ENCODE measurements at regions not wholly inside any gene's neighbourhood (a gene's known extent, or its start where the extent isn't known, plus 50 kb on each side); places are given as distances from the start of the nearest gene placed in this dataset.
"Not testable (repeated sequence)": the region's sequence is repeated elsewhere in the genome, so short reads cannot be mapped to it uniquely, and the experiment has no call there.

DNA sequence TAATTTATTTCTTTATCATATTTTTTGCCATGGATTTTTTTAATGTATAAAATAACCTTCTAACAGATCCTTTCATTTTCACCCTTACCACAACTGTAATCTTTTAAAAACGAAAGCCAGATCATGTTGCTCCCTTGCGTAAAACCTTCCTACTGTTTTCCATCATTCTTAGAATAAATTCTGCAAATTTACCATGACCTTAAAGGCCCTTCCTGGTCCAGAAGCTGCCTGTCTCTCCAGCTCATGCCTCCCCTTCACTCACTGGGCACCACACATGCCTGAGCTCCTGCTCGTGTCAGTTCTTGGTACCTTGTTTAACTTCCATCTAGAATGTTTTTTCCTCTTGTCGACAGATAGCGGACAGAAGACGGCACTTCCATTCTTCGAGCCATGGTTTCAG is 245.0 kb upstream of the CDH5 start:
- no peak for FAIRE-seq

DNA sequence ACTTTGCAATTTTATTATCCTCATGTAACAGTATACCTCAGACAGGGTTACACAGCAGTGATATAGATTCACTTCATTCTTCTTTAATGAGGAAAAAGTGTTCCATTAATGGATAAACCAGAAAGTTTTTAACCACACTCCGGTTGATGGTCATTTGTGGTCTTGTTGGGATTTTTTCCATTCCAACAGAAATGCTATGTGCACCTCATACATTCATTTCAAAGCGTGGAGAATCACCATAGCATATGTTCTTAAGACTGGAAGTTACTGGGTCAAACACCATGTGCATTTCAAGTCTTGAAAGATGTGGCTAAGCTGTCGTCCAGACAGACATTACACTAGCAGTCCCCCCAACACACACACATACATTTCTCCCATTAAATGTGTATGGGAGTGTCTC is 245.8 kb upstream of the CDH5 start:
- no peak for FAIRE-seq
- no peak for DNase-seq (ENCODE audit: insufficient read length, low spot score)

More for the DNA sequence above, 245.0 kb upstream of the CDH5 start:
- no peak for DNase-seq (ENCODE audit: insufficient read length, low spot score)

GRCh38 chr16:66116163-66117002 is 250.1 kb upstream of the CDH5 start:
- DNase-seq (ENCODE audit: insufficient read length, low spot score) (no peak), FAIRE-seq (no peak)

DNA sequence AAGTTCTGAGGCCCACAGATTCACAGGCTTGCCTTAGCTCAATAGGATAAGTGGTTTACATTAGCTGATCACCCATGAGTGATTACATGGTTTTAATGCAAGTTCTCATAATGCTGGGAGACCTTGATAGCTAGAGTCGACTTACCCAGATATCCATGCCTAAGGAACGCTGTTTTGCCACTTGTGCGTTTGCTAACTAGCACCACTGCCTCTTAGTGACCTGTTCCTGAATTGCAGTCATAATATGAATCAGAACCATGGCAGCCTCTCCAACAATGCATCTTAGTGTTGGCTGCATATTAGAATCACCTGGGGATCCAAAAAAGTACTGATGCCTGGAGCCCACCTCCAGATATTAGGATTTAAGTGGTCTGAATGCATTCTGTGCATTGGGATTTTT is 251.1 kb upstream of the CDH5 start:
- no peak for FAIRE-seq
- no peak for DNase-seq (ENCODE audit: insufficient read length, low spot score)

- FAIRE-seq (no peak), DNase-seq (ENCODE audit: insufficient read length, low spot score) (no peak)
These were observed 253.3 kb upstream of the CDH5 start for GRCh38 chr16:66113223-66113622.

DNA sequence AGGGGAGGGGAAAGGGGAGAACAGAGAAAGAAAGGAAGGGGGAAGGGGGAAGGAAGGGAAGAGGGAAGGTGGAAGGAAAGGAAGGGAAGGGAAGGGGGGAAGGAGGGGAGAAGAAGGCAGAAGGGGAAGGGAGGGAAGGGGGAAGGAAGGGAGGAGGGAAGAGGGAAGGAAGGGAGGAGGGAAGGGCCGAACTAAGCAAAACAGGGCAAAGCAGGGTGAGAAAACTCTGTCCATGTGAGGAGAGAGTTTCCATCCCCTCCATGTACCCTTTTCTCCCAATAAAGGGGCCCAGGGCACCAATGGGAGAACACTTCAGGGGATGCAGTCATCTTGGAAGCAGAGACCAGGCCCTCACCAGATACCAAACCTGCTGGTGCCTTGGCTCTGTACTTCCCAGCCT is 256.8 kb upstream of the CDH5 start:
- DNase-seq (ENCODE audit: insufficient read length, low spot score): no peak
- no peak for FAIRE-seq

DNA sequence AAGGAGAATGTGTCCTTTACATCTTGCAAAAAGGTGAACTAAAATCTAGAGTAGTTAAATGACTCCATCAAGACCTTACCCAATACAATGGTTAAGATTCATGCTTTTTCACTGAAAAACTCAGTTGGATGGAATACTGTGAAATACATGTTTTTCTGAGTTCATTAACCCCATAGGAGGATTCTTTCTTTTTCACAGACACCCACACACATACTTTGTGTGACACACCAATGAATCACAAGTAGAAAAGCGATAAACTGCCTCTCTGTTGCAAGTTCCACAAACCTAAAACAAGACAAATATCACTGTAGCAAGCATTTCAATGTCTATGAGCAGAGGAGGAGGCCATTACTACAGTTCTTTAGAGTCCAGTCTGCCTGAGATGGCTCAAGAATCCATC is 258.8 kb upstream of the CDH5 start:
- no peak for DNase-seq (ENCODE audit: insufficient read length, low spot score)

GRCh38 chr16:66103211-66103610 is 263.3 kb upstream of the CDH5 start:
- DNase-seq (ENCODE audit: insufficient read length, low spot score): no peak
- no peak for FAIRE-seq

More for the DNA sequence above, 258.8 kb upstream of the CDH5 start:
- no peak for FAIRE-seq

- DNase-seq (ENCODE audit: insufficient read length, low spot score) (no peak), FAIRE-seq (no peak)
These were observed 267.2 kb upstream of the CDH5 start for GRCh38 chr16:66099306-66099705.

DNA sequence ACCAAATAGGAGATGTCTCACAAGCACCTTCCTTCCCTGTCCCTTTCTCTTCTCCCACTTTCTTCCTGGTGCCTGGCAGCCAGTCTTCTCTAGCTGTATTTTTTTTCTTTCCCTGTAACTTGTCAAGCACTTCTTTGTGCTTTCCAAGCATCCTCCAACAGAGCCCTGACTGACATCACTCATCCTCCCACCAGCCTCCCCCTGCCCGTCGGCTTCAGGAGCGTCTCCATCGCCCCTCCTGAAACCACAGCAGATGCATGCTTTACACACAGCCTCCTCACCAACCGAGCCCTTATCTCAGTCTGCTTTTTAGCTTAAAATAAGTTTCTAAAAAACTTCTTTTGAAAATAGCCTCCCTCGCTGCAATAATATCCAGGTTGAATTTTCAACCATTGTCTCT is 268.7 kb upstream of the CDH5 start:
- no peak for DNase-seq (ENCODE audit: insufficient read length, low spot score)
- no peak for FAIRE-seq

DNA sequence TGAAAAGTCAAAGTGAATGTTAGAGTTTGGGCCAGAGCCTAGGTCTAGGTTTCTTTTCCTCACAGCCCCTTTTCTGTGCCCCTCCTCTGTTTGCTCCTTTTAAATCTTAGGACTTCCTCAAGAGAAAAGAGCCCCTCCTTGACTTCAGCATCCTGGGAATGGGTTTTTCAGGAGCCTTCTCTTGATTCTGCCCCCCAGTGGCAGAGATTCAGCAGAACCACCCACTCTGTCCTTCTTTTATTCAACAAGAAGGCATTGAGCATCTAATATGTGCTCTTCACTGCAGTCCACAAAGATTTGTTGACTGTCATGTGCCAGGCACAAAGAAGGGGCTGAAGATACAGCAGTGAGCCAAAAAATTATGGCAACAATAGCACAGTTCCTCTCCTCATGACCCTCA is 270.8 kb upstream of the CDH5 start:
- FAIRE-seq: no peak
- DNase-seq (ENCODE audit: insufficient read length, low spot score): no peak

DNA sequence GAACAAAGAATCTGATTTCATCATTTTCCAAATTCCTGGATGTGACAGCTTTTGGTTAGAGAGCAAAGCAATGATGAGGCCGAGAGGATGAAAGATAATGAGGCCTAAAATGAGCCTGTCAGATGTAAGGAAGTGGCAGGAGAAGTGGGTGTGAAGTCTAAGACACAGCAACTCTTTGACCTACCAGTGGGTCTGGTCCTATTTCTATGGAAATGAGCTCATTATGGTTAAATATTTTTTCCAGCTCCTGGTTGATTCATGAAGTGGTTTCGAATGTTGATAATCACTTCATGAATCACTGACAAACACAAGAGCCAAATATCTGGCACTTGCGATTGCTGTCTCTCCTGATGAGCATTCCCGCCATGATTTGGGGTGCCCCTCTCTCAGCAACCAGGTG is 273.3 kb upstream of the CDH5 start:
- FAIRE-seq (no peak), DNase-seq (ENCODE audit: insufficient read length, low spot score) (no peak)

DNA sequence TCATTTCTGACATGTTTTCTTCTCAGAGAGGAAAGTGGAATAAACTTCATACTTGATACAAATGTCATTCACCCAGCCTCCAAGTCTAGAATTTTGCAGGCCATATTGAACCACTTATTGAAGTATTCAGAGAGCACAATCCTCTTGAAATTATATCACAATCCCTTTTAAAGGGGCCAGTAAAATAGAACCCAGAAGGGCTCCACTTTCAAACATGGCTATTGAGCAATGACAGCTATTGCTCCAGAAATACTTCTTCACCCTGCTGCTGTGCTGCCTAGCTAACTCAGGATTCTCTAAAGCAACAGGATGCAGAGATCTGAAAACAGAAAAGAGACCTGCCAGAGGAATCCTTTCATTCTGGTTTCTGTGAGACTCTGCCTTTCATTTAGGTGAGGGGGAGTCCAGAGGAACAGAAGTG is 275.0 kb upstream of the CDH5 start:
- DNase-seq (ENCODE audit: insufficient read length, low spot score) (no peak), FAIRE-seq (no peak)

DNA sequence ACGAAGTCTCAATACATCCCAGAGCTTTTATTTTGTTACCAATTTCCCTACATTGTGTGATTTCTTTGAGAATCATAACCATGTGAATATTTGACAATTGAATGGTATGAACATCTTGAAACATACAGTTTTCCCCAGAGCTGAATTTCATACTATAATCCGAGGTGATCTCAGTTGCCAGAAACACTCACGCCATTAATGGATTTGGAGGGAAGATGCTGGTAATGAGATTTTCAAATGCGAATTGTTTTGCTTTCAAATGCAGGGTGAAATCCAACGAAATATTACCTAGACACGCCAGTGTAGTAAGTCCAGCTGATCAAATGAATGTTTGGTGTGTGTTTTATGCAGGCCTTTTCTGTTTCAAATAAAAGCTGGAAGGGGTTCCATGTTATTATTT is 277.8 kb upstream of the CDH5 start:
- FAIRE-seq (no peak), DNase-seq (ENCODE audit: insufficient read length, low spot score) (no peak)

DNA sequence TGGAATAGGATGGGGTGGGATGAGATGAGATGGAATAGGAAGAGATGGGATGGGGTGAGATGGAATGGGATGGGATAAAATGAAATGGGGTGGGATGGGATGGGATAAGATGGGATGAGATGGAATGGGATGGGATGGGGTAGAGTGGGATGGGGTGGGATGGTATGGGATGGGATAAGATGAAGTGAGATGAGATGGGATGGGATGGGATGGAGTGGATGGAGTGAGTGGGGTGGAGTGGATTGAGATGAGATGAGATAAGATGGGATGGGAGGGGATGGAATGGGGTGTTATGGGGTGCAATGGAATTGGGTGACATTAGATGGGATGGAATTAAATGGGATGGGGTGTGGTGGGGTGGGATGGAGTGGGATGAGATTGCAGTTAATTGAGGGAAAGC is 279.2 kb upstream of the CDH5 start:
- no peak for DNase-seq (ENCODE audit: insufficient read length, low spot score)
- no peak for FAIRE-seq

- FAIRE-seq (no peak), DNase-seq (ENCODE audit: insufficient read length, low spot score) (no peak)
These were observed 280.8 kb upstream of the CDH5 start for GRCh38 chr16:66085651-66086050.

DNA sequence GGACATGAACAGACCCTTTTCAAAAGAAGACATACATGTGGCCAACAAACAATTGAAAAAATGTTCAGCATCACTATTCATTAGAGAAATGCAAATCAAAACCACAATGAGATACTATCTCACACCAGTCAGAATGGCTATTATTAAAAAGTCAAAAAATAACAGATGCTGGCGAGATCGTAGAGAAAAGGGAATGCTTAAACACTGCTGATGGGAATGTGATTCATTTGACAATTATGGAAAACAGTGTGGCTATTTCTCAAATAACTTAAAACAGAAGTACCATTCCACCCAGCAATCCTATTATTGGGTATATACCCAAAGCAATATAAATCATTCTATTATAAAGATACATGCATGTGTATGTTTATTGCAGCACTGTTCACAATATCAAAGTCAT is 281.8 kb upstream of the CDH5 start:
- DNase-seq (ENCODE audit: insufficient read length, low spot score); FAIRE-seq: not testable (repeated sequence)

DNA sequence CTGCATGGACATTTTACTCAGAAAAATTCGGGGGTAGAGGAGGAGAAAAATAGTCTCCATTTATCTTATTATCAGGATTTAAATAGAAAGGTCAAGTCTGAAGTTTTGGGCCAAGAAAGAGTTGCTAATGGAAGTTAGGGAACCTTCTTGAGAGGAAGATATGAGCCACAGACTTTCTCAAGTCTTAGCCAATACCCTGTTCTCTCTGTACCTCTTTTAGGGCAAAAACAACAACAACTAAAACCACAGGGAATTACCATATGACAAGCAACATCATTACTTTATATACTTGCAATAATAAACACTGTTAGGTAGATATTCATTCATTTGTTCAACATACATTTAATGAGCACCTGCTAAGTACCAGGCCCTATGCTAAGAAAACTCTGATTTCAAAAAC is 282.2 kb upstream of the CDH5 start:
- FAIRE-seq (no peak), DNase-seq (ENCODE audit: insufficient read length, low spot score) (no peak)

DNA sequence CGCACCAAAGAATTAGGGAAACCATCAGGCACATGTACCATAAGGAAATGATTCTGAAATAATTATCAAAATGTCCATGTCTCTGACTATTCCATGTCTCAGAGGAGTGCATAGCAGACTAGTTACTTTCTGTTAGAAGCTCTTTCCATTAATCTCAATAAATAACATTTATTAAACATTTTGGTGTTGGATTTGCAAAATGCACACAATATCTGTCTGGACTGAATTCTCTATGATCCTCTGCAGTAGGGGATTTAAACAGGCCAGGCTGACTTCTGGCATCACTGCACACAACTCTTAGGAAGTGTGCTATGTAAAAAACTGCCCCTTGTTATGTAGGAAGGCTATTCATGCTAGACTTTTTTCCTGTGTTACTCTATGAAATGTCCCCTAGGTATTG is 283.3 kb upstream of the CDH5 start:
- FAIRE-seq (no peak), DNase-seq (ENCODE audit: insufficient read length, low spot score) (no peak)

GRCh38 chr16:66082424-66082823 is 284.1 kb upstream of the CDH5 start:
- FAIRE-seq: no peak
- DNase-seq (ENCODE audit: insufficient read length, low spot score): no peak

DNA sequence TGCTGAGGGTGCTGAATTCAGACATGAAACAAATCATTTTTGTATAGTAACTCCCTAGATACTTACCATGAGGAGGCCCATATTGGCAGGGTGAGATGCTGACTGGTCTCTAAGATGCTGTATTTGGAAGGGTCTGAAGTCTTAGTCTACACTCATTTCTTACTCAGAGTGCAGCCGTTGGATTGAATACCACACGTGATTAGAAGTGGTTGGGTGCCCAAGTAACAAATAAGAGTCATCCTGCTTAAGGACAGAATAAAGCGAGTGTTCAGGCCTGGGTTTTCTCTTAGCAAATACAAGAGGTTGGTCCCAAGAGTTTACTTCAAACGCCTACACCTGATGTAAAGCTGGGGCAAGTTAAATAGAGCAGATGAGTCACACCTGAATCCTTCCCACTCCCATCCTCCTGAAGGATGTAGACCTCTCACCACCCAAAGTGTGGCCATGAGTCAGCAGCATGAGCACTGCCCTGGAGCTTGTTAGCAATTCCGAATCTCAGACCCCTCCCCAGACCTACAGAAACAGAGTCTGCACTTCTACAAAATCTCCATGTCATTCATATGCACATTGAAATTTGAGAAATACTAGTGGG is 284.6 kb upstream of the CDH5 start:
- FAIRE-seq (no peak), DNase-seq (ENCODE audit: insufficient read length, low spot score) (no peak)

GRCh38 chr16:66079671-66080334 is 286.7 kb upstream of the CDH5 start:
- FAIRE-seq: no peak
- no peak for DNase-seq (ENCODE audit: insufficient read length, low spot score)

Data from GM19239 (cell line).